Ovary (tissue), 7 donors: ENCODE measurements at regions not wholly inside any gene's neighbourhood (a gene's known extent, or its start where the extent isn't known, plus 50 kb on each side); places are given as distances from the start of the nearest gene placed in this dataset.

Experiments used
- DNase-seq, 5 donors: peaks; one replicate each; pipeline ENCODE4 v3.0.0-alpha.2; 2019 to 2020
- H3K27ac ChIP-seq, 2 donors: fragments of 200-600 bp; one replicate each; pipeline versions ENCODE4 v1.5.1 to v1.8.0; 2019 to 2022
- H3K27me3 ChIP-seq: fragments of 200-600 bp; one replicate; pipeline ENCODE4 v1.8.0; 2022
- H3K36me3 ChIP-seq: fragments of 200-600 bp; sonication (generic); one replicate; pipeline ENCODE4 v1.5.1; 2019
- H3K4me1 ChIP-seq: one replicate; pipeline ENCODE4 v1.8.1; 2013; ENCODE audit warnings: mild to moderate bottlenecking, moderate library complexity; ENCODE audit not compliant: insufficient read depth
- H3K4me3 ChIP-seq: fragments of 200-600 bp; sonication (generic); one replicate; pipeline ENCODE4 v1.5.1; 2017
- H3K9me3 ChIP-seq, 2 donors: fragments of 200-600 bp in 1 of 2; sonication (generic) in 1 of 2; one replicate each; pipeline versions ENCODE4 v1.5.1 to v1.8.1; 2013 to 2019; ENCODE audit warnings: mild to moderate bottlenecking in 1 of 2, moderate library complexity in 1 of 2
- EP300 ChIP-seq: sonication (generic); formaldehyde crosslinking; IDR thresholded peaks from one replicate; pipeline ENCODE4 v1.6.1; 2017; ENCODE audit warnings: antibody characterized with exemption
- POLR2A ChIP-seq: fragments of 450-650 bp; IDR thresholded peaks from one replicate; pipeline ENCODE4 v1.6.1; 2017; ENCODE audit warnings: antibody characterized with exemption, mild to moderate bottlenecking, moderate library complexity
- WGBS, 3 donors: extraction: QIAGEN DNeasy Blood & Tissue Kit in 1 of 3; methylation state at CpG; one replicate each; pipeline versions ENCODE4 v1.1.5 to v1.1.7; 2013 to 2017; 5-methylcytosine and 5-hydroxymethylcytosine counted together
- intact Hi-C, 4 donors: fragments of 100-400 bp; cut with DNase I; formaldehyde crosslinking; loops; one replicate each; pipeline versions ENCODE4 v1.11.0 to v1.15.1; 2022 to 2023
- TF ChIP-seq, protein P1 (sequence below), 3 donors: fragments of 450-650 bp in 2 of 3; fragments of 200-600 bp in 1 of 3; IDR thresholded peaks; one replicate each; pipeline versions ENCODE4 v1.5.1 to v1.8.0; 2016 to 2022; ENCODE audit warnings: antibody characterized with exemption in 3 of 3, mild to moderate bottlenecking in 1 of 3
- donor health status: DM: no; HTN: no; CAD: no; lungs with moderate emphysema.
- donor health status: DM: no; HTN: no; CAD: no.
- donor health status: Bipolar disorder and iron deficiency.
- donor health status: DM: no; HTN: no; CAD: no.
- donor health status: DM: yes; HTN: yes; CAD: no.

GRCh38 chr6:23672737-23673136 is 453.3 kb upstream of the NRSN1 start:
- Histone ChIP-seq H3K4me1 (no peaks in the 10 kb centered on the region), H3K36me3 (no peaks in the 10 kb centered on the region), H3K27me3 (no peaks in the 10 kb centered on the region), H3K4me3 (no peak overlapping the region), H3K27ac (no peak overlapping the region), H3K9me3 (peaks cover 0 to 8% of the 10 kb centered on the region in 2 donors)
- TF ChIP-seq, protein P1, sequence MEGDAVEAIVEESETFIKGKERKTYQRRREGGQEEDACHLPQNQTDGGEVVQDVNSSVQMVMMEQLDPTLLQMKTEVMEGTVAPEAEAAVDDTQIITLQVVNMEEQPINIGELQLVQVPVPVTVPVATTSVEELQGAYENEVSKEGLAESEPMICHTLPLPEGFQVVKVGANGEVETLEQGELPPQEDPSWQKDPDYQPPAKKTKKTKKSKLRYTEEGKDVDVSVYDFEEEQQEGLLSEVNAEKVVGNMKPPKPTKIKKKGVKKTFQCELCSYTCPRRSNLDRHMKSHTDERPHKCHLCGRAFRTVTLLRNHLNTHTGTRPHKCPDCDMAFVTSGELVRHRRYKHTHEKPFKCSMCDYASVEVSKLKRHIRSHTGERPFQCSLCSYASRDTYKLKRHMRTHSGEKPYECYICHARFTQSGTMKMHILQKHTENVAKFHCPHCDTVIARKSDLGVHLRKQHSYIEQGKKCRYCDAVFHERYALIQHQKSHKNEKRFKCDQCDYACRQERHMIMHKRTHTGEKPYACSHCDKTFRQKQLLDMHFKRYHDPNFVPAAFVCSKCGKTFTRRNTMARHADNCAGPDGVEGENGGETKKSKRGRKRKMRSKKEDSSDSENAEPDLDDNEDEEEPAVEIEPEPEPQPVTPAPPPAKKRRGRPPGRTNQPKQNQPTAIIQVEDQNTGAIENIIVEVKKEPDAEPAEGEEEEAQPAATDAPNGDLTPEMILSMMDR (IDR thresholded peaks at IDR 0.05), result no peak
- DNase-seq, result no peak
- WGBS, 3 donors, result 89 to 91% (median 89%) methylated on average over 5 of the region's 5 CpGs
- intact Hi-C loops, result no loop called here

GRCh38 chr6:23678626-23679025 is 447.4 kb upstream of the NRSN1 start:
- Histone ChIP-seq H3K9me3 (no peaks in the 10 kb centered on the region), H3K36me3 (no peaks in the 10 kb centered on the region), H3K4me1 (no peaks in the 10 kb centered on the region), H3K27me3 (no peaks in the 10 kb centered on the region), H3K27ac (no peak overlapping the region), H3K4me3 (no peak overlapping the region)
- no peak for DNase-seq
- intact Hi-C loops, result no loop called here
- TF ChIP-seq EP300 (no peak), POLR2A (no peak)
- TF ChIP-seq, protein P1 (IDR thresholded peaks at IDR 0.05), result no peak
- 62 to 95% (median 93%) methylated on average over 3 of the region's 3 CpGs for WGBS, 3 donors

DNA sequence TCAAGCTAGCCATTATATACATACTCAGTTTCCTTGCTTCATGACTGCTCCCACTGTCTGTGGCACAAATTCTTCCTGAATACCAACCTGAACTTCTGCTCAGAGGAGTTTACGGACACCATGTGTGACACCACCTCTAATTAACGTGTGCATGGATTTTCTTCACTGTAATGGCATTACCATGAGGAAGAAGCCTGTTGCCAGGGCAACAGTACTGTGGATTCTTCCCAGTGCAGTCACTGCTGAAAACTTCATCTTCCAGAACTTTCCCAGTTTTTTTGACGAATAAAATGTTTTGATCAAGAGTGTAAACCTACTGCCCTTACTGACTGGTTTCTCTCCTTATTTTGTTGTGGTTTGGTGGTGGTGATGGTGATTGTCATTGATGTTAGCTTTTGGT is 444.3 kb upstream of the NRSN1 start:
- no peak for DNase-seq
- Histone ChIP-seq H3K9me3 (no peaks in the 10 kb centered on the region), H3K27me3 (no peaks in the 10 kb centered on the region), H3K4me3 (no peak overlapping the region), H3K27ac (no peak overlapping the region), H3K36me3 (no peaks in the 10 kb centered on the region), H3K4me1 (no peaks in the 10 kb centered on the region)
- WGBS, 3 donors, result 47 to 55% (median 48%) methylated on average over 3 of the region's 3 CpGs
- intact Hi-C loops, result no loop called here
- TF ChIP-seq POLR2A (no peak), EP300 (no peak)
- TF ChIP-seq, protein P1 (IDR thresholded peaks at IDR 0.05), result no peak

- TF ChIP-seq EP300, result no peak
- TF ChIP-seq, protein P1 (IDR thresholded peaks at IDR 0.05), result no peak
- no peak for TF ChIP-seq POLR2A
- Histone ChIP-seq H3K4me1 (no peaks in the 10 kb centered on the region), H3K27ac (no peak overlapping the region), H3K4me3 (no peak overlapping the region), H3K27me3 (no peaks in the 10 kb centered on the region), H3K36me3 (no peaks in the 10 kb centered on the region), H3K9me3 (no peaks in the 10 kb centered on the region)
- 79 to 83% (median 81%) methylated on average over 15 of the region's 15 CpGs for WGBS, 3 donors
- intact Hi-C loops, result no loop called here
- DNase-seq, result no peak
Observed at GRCh38 chr6:23688650-23689049, 437.4 kb upstream of the NRSN1 start.
